HG02943 (cell line): ENCODE measurements at regions not wholly inside any gene's neighbourhood (a gene's known extent, or its start where the extent isn't known, plus 50 kb on each side); places are given as distances from the start of the nearest gene placed in this dataset.
"Not testable (repeated sequence)": the region's sequence is repeated elsewhere in the genome, so short reads cannot be mapped to it uniquely, and the experiment has no call there.

ENCODE experiments used
- ATAC-seq: cut with Tn5 transposase; IDR thresholded peaks from one replicate; pipeline ENCODE4 v1.9.1; 2021; ENCODE audit warnings: mild to moderate bottlenecking, low read depth, moderate library complexity; ENCODE audit not compliant: unreplicated experiment

- no peak for ATAC-seq
These were observed 269.4 kb downstream of the AMY1C start for GRCh38 chr1:104018922-104019674.

- ATAC-seq, result no peak
These were observed 270.0 kb downstream of the AMY1C start for GRCh38 chr1:104019675-104020049.

GRCh38 chr1:104028416-104029035 lies 278.8 kb downstream of the AMY1C start:
- ATAC-seq, result no peak

- no peak for ATAC-seq
These were observed 279.8 kb downstream of the AMY1C start for GRCh38 chr1:104029456-104029970.

GRCh38 chr1:104056786-104057185 lies 307.1 kb downstream of the AMY1C start:
- no peak for ATAC-seq

- not testable (repeated sequence) for ATAC-seq
These were observed 307.7 kb downstream of the AMY1C start for GRCh38 chr1:104057219-104057898.

- ATAC-seq, result not testable (repeated sequence)
These were observed 311.9 kb downstream of the AMY1C start for GRCh38 chr1:104061637-104062036.

GRCh38 chr1:104064399-104064798 lies 314.7 kb downstream of the AMY1C start:
- no peak for ATAC-seq

GRCh38 chr1:104072915-104073371 lies 323.2 kb downstream of the AMY1C start:
- no peak for ATAC-seq

- ATAC-seq, result no peak
These were observed 323.8 kb downstream of the AMY1C start for GRCh38 chr1:104073463-104073902.

- no peak for ATAC-seq
These were observed 332.5 kb downstream of the AMY1C start for GRCh38 chr1:104082221-104082620.

- no peak for ATAC-seq
These were observed 334.7 kb downstream of the AMY1C start for GRCh38 chr1:104084380-104084779.

- ATAC-seq, result no peak
These were observed 343.0 kb downstream of the AMY1C start for GRCh38 chr1:104092698-104093097.

- no peak for ATAC-seq
These were observed 349.1 kb downstream of the AMY1C start for GRCh38 chr1:104098837-104099236.

- ATAC-seq, result no peak
These were observed 350.4 kb downstream of the AMY1C start for GRCh38 chr1:104100115-104100514.

GRCh38 chr1:104105465-104105864 lies 355.8 kb downstream of the AMY1C start:
- no peak for ATAC-seq

- no peak for ATAC-seq
These were observed 370.8 kb downstream of the AMY1C start for GRCh38 chr1:104120525-104120924.

GRCh38 chr1:104121271-104121670 lies 371.6 kb downstream of the AMY1C start:
- no peak for ATAC-seq

GRCh38 chr1:104125266-104125665 lies 375.6 kb downstream of the AMY1C start:
- no peak for ATAC-seq

GRCh38 chr1:104125970-104126369 lies 376.3 kb downstream of the AMY1C start:
- no peak for ATAC-seq

- no peak for ATAC-seq
These were observed 382.8 kb downstream of the AMY1C start for GRCh38 chr1:104132382-104132973.
